Osteocyte (in vitro differentiated cells): ENCODE measurements at regions not wholly inside any gene's neighbourhood (a gene's known extent, or its start where the extent isn't known, plus 50 kb on each side); places are given as distances from the start of the nearest gene placed in this dataset.

ENCODE experiments used
- DNase-seq: peaks from one replicate; pipeline ENCODE4 v3.0.0; 2021; ENCODE audit warnings: mixed read lengths; ENCODE audit not compliant: unreplicated experiment; ENCODE audit errors: extremely low spot score
- H3K27ac Mint-ChIP-seq: one replicate; pipeline ENCODE4 v1.8.0; 2021; ENCODE audit warnings: mild to moderate bottlenecking, mixed read lengths; ENCODE audit not compliant: unreplicated experiment
- H3K27me3 Mint-ChIP-seq: one replicate; pipeline ENCODE4 v1.8.0; 2021; ENCODE audit warnings: mixed read lengths; ENCODE audit not compliant: unreplicated experiment
- H3K36me3 Mint-ChIP-seq: one replicate; pipeline ENCODE4 v1.8.0; 2021; ENCODE audit warnings: mixed read lengths; ENCODE audit not compliant: unreplicated experiment
- H3K4me1 Mint-ChIP-seq: one replicate; pipeline ENCODE4 v1.8.0; 2021; ENCODE audit warnings: mixed read lengths; ENCODE audit not compliant: unreplicated experiment
- H3K4me3 Mint-ChIP-seq: one replicate; pipeline ENCODE4 v1.8.0; 2021; ENCODE audit warnings: mild to moderate bottlenecking, moderate library complexity, mixed read lengths; ENCODE audit not compliant: unreplicated experiment
- H3K9me3 Mint-ChIP-seq: one replicate; pipeline ENCODE4 v1.8.0; 2021; ENCODE audit warnings: mixed read lengths; ENCODE audit not compliant: unreplicated experiment
- TF ChIP-seq, protein P1 (sequence below): fragments of 200-600 bp; sonication (generic); IDR thresholded peaks from 2 replicates; pipeline ENCODE4 v1.5.0; 2021; ENCODE audit warnings: antibody characterized with exemption, mild to moderate bottlenecking, moderate library complexity

GRCh38 chr12:94059394-94060368, 88.7 kb upstream of the PLXNC1 start:
- Mint-ChIP-seq H3K4me3 (no peak overlapping the region), H3K4me1 (peaks cover 39% of the 10 kb centered on the region), H3K27me3 (no peaks in the 10 kb centered on the region), H3K27ac (no peak overlapping the region), H3K9me3 (peaks cover 8% of the 10 kb centered on the region), H3K36me3 (no peaks in the 10 kb centered on the region)
- TF ChIP-seq, protein P1, sequence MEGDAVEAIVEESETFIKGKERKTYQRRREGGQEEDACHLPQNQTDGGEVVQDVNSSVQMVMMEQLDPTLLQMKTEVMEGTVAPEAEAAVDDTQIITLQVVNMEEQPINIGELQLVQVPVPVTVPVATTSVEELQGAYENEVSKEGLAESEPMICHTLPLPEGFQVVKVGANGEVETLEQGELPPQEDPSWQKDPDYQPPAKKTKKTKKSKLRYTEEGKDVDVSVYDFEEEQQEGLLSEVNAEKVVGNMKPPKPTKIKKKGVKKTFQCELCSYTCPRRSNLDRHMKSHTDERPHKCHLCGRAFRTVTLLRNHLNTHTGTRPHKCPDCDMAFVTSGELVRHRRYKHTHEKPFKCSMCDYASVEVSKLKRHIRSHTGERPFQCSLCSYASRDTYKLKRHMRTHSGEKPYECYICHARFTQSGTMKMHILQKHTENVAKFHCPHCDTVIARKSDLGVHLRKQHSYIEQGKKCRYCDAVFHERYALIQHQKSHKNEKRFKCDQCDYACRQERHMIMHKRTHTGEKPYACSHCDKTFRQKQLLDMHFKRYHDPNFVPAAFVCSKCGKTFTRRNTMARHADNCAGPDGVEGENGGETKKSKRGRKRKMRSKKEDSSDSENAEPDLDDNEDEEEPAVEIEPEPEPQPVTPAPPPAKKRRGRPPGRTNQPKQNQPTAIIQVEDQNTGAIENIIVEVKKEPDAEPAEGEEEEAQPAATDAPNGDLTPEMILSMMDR, result no peak
- no peak for DNase-seq

DNA sequence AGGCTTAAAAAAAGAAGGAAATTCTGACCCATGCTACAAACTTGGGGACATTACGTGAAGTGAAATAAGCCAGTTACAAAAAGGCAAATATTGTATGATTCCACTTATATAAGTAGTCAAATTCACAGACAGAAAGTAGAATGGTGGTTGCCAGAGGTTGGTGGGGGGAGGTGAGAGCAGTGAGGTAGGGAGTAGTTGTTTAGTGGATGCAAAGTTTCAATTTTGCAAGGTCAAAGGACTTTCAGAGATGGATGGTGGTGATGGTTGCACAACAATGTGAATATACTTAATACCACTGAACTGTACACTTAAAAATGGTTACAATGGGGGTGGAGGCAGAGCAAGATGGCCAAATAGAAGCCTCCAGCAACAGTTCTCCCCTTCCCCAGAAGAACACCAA, 86.2 kb upstream of the PLXNC1 start:
- H3K27me3 Mint-ChIP-seq, result no peaks in the 10 kb centered on the region
- peaks cover 11% of the 10 kb centered on the region for H3K9me3 Mint-ChIP-seq
- TF ChIP-seq, protein P1, result no peak
- H3K4me3 Mint-ChIP-seq, result no peak overlapping the region
- no peak for DNase-seq
- peaks cover 2% of the 10 kb centered on the region for H3K36me3 Mint-ChIP-seq
- peaks cover 29% of the 10 kb centered on the region for H3K4me1 Mint-ChIP-seq
- no peak overlapping the region for H3K27ac Mint-ChIP-seq

- peaks cover 2% of the 10 kb centered on the region for H3K36me3 Mint-ChIP-seq
- peaks cover 9% of the 10 kb centered on the region for H3K9me3 Mint-ChIP-seq
- H3K4me3 Mint-ChIP-seq, result no peak overlapping the region
- peaks cover 22% of the 10 kb centered on the region for H3K4me1 Mint-ChIP-seq
- TF ChIP-seq, protein P1, result no peak
- DNase-seq, result no peak
- no peaks in the 10 kb centered on the region for H3K27me3 Mint-ChIP-seq
- H3K27ac Mint-ChIP-seq, result no peak overlapping the region
These were observed 85.4 kb upstream of the PLXNC1 start for GRCh38 chr12:94062796-94063635.

DNA sequence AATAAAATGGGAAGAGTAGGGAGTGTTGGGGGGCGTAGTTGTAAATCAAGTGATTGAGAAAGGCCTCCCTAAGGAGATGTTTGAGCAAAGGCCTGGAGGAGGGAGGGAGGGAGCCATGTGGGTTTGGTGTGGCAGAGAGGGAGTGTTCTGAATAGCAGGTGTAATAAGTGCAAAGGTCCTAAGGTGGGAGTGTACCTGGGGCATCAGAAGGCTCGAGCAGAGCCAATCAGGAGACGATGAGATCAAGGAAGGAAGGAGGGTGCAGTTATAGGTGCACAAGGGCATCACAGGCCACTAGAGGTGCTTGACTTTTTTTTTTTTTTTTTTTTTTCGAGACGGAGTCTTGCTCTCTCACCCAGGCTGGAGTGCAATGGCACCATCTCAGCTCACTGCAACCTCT, 77.9 kb upstream of the PLXNC1 start:
- Mint-ChIP-seq H3K36me3 (peaks cover 3% of the 10 kb centered on the region), H3K27ac (no peak overlapping the region), H3K4me1 (peaks cover 19% of the 10 kb centered on the region), H3K9me3 (peaks cover 13% of the 10 kb centered on the region), H3K4me3 (no peak overlapping the region), H3K27me3 (no peaks in the 10 kb centered on the region)
- TF ChIP-seq, protein P1, result no peak
- DNase-seq, result no peak

GRCh38 chr12:94071258-94071657, 77.1 kb upstream of the PLXNC1 start:
- H3K9me3 Mint-ChIP-seq, result peaks cover 9% of the 10 kb centered on the region

More at GRCh38 chr12:94071258-94071657, 77.1 kb upstream of the PLXNC1 start:
- TF ChIP-seq, protein P1, result no peak
- no peak for DNase-seq
- Mint-ChIP-seq H3K27ac (no peak overlapping the region), H3K4me3 (no peak overlapping the region), H3K36me3 (peaks cover 2% of the 10 kb centered on the region), H3K4me1 (peaks cover 21% of the 10 kb centered on the region), H3K27me3 (no peaks in the 10 kb centered on the region)
